ENCODE measurements at regions not wholly inside any gene's neighbourhood (a gene's known extent, or its start where the extent isn't known, plus 50 kb on each side); places are given as distances from the start of the nearest gene placed in this dataset.

GRCh38 chr3:87949189-87949878 is 109.5 kb downstream of the CGGBP1 start:
- WGBS (ENCODE audit: insufficient coverage, low coverage, missing lambda C conversion rate) = 81% methylated on average over 4 of the region's 4 CpGs
- Histone ChIP-seq H3K9me3 (replicated peaks; ENCODE audit: control insufficient read depth, insufficient read depth, low read depth, low read length) (no peaks in the 10 kb centered on the region), H3K27ac (ENCODE audit: extremely low read depth, low read depth, low read length) (no peak overlapping the region), H4K20me1 (replicated peaks; ENCODE audit: control insufficient read depth, insufficient read depth, low read length) (no peaks in the 10 kb centered on the region), H3K4me3 (no peak overlapping the region), H3K4me1 (replicated peaks in 1 of 2; ENCODE audit: control insufficient read depth in 2 of 2, insufficient read depth in 2 of 2, low read length in 2 of 2) (no peaks in the 10 kb centered on the region), H2AFZ (ENCODE audit: low read depth, low read length) (no peak overlapping the region), H3K4me2 (ENCODE audit: insufficient read depth, low read length) (no peak overlapping the region), H3K36me3 (ENCODE audit: control insufficient read depth, insufficient read depth, low read length) (no peaks in the 10 kb centered on the region), H3K9me1 (ENCODE audit: control insufficient read depth, insufficient read depth, low read length) (no peaks in the 10 kb centered on the region), H3K9ac (ENCODE audit: insufficient read depth in 1 of 2, low read depth in 2 of 2, low read length in 2 of 2) (no peak overlapping the region), H3K79me2 (ENCODE audit: control insufficient read depth, insufficient read depth, low read length) (no peaks in the 10 kb centered on the region), H3K27me3 (ENCODE audit: control insufficient read depth in 2 of 2, insufficient read depth in 2 of 2, low read length in 2 of 2) (no peaks in the 10 kb centered on the region)
- no peak for TF ChIP-seq SIN3A (IDR thresholded peaks at IDR 0.05; ENCODE audit: borderline replicate concordance in 2 of 2, control insufficient read depth in 1 of 2, low read depth in 2 of 2, low read length in 2 of 2)
- TF ChIP-seq SRSF9 (IDR thresholded peaks at IDR 0.05; ENCODE audit: borderline replicate concordance, low read depth, low read length) = no peak
- TF ChIP-seq, protein P1, sequence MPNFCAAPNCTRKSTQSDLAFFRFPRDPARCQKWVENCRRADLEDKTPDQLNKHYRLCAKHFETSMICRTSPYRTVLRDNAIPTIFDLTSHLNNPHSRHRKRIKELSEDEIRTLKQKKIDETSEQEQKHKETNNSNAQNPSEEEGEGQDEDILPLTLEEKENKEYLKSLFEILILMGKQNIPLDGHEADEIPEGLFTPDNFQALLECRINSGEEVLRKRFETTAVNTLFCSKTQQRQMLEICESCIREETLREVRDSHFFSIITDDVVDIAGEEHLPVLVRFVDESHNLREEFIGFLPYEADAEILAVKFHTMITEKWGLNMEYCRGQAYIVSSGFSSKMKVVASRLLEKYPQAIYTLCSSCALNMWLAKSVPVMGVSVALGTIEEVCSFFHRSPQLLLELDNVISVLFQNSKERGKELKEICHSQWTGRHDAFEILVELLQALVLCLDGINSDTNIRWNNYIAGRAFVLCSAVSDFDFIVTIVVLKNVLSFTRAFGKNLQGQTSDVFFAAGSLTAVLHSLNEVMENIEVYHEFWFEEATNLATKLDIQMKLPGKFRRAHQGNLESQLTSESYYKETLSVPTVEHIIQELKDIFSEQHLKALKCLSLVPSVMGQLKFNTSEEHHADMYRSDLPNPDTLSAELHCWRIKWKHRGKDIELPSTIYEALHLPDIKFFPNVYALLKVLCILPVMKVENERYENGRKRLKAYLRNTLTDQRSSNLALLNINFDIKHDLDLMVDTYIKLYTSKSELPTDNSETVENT (CRISPR knock-in tag; IDR thresholded peaks at IDR 0.05) = no peak
- no peak for TF ChIP-seq SRF (CRISPR knock-in tag; IDR thresholded peaks at IDR 0.05)
- no peak for TF ChIP-seq ZNF780A (CRISPR knock-in tag; IDR thresholded peaks at IDR 0.05)
- no peak for TF ChIP-seq TEAD2 (tag; IDR thresholded peaks at IDR 0.05)
- TF ChIP-seq ATF3 (IDR thresholded peaks at IDR 0.05) = no peak
- no peak for TF ChIP-seq ATF3 (CRISPR knock-in tag; conservative IDR thresholded peaks at IDR 0.05)
- TF ChIP-seq XRCC3 (IDR thresholded peaks at IDR 0.05) = no peak
- TF ChIP-seq, protein P2, sequence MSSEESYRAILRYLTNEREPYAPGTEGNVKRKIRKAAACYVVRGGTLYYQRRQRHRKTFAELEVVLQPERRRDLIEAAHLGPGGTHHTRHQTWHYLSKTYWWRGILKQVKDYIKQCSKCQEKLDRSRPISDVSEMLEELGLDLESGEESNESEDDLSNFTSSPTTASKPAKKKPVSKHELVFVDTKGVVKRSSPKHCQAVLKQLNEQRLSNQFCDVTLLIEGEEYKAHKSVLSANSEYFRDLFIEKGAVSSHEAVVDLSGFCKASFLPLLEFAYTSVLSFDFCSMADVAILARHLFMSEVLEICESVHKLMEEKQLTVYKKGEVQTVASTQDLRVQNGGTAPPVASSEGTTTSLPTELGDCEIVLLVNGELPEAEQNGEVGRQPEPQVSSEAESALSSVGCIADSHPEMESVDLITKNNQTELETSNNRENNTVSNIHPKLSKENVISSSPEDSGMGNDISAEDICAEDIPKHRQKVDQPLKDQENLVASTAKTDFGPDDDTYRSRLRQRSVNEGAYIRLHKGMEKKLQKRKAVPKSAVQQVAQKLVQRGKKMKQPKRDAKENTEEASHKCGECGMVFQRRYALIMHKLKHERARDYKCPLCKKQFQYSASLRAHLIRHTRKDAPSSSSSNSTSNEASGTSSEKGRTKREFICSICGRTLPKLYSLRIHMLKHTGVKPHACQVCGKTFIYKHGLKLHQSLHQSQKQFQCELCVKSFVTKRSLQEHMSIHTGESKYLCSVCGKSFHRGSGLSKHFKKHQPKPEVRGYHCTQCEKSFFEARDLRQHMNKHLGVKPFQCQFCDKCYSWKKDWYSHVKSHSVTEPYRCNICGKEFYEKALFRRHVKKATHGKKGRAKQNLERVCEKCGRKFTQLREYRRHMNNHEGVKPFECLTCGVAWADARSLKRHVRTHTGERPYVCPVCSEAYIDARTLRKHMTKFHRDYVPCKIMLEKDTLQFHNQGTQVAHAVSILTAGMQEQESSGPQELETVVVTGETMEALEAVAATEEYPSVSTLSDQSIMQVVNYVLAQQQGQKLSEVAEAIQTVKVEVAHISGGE (CRISPR knock-in tag; IDR thresholded peaks at IDR 0.05) = no peak
- TF ChIP-seq HMG20A (CRISPR knock-in tag; conservative IDR thresholded peaks at IDR 0.05) = no peak
- no peak for TF ChIP-seq THRA (IDR thresholded peaks at IDR 0.05)
- in situ Hi-C loops (cut with MboI) = no loop called here
- POLR2A ChIA-PET = interaction anchor here (0.6 kb wide), 1 partner anchor 115 kb away, joined by 4 read pairs; no protein-coding TSS in a partner anchor
- DNase-seq (ENCODE audit: extremely low read depth in 1 of 4, low spot score in 3 of 4) = no peak
- no TSS peak for BruUV-seq (replicated peaks)
- CTCF ChIA-PET (ENCODE audit: low intra/inter-chr PET ratio) = no interaction called here
- FAIRE-seq = no peak
- ATAC-seq = no peak
- intact Hi-C loops (cut with micrococcal nuclease) = no loop called here
